ENCODE measurements at regions not wholly inside any gene's neighbourhood (a gene's known extent, or its start where the extent isn't known, plus 50 kb on each side); places are given as distances from the start of the nearest gene placed in this dataset.
A peak's percentile ranks its signal among the peaks of the same experiment; 100 is the strongest.

DNA sequence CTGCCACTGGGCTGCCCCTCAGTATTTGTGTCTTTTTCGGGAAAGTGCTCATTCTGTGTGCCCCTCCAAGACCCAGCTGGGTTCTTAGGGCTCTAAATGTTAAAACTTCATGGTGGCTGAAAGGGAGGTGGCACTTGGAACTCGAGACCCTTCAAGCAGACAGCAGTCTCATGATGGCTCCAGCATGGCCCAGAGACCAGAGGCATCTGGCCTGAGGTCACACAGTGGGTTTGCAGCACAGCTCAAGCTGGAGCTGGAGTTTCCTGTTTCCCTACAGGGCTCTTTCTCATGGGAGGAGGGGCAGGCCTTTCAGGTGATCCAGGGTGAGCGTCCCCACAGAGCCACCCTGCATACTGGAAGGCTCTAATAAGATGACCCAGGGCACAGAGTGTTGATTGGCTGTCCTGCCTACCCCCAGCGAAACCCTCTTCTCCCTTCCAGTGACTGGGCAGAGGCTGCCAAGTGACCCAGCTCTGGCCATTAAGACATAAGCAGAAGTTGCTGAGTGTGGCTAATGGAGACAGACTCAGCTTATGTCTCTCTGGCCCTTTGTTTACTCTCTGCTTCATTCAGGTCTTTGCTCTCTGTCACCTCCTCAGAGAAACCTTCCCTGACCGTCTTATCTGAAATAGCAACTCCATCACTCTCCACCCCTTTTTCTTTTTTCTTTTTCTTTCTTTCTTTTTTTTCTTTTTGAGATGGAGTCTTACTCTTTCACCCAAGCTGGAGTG, 166.6 kb upstream of the SMAD3 start:
- Histone ChIP-seq H3K14ac (ENCODE audit: low read length in 2 of 2) (no peak overlapping the region), H2AFZ (ENCODE audit: low read depth, low read length) (no peak overlapping the region), H4K91ac (ENCODE audit: low read length) (no peak overlapping the region), H3K9ac (ENCODE audit: low read length) (no peak overlapping the region), H4K8ac (ENCODE audit: low read length) (peak overlapping the region; percentile 13), H2AK5ac (ENCODE audit: low read length, severe bottlenecking) (no peak overlapping the region), H3K27me3 (ENCODE audit: control insufficient read depth in 1 of 2, insufficient read depth in 1 of 2, low read length in 2 of 2) (no peaks in the 10 kb centered on the region), H2BK5ac (ENCODE audit: low read depth, low read length, poor library complexity, severe bottlenecking) (no peak overlapping the region), H2BK120ac (ENCODE audit: low read depth, low read length) (no peak overlapping the region), H3K4ac (ENCODE audit: low read depth in 1 of 2, low read length in 2 of 2) (no peak overlapping the region), H3K36me3 (ENCODE audit: control insufficient read depth in 1 of 2, insufficient read depth in 2 of 2, low read depth in 1 of 2, low read length in 2 of 2) (peaks cover 3 to 14% of the 10 kb centered on the region in 2 experiments), H2BK12ac (ENCODE audit: low read length in 2 of 2) (no peak overlapping the region), H3K4me1 (ENCODE audit: control insufficient read depth, insufficient read depth, low read depth, low read length) (no peaks in the 10 kb centered on the region), H2BK15ac (ENCODE audit: low read depth, poor library complexity, severe bottlenecking) (no peak overlapping the region), H3K23ac (ENCODE audit: low read length in 2 of 2) (no peak overlapping the region), H3K79me1 (replicated peaks; ENCODE audit: low read length, poor library complexity, severe bottlenecking) (no peaks in the 10 kb centered on the region), H3K9me3 (ENCODE audit: control insufficient read depth, low read length) (no peaks in the 10 kb centered on the region), H3K18ac (ENCODE audit: low read depth in 1 of 2, low read length in 2 of 2) (no peak overlapping the region), H3K27ac (ENCODE audit: low read length, poor library complexity, severe bottlenecking) (no peak overlapping the region), H3K4me2 (ENCODE audit: low read length, poor library complexity, severe bottlenecking) (no peak overlapping the region), H3K4me3 (ENCODE audit: insufficient read depth in 1 of 2, low read depth in 1 of 2, low read length in 2 of 2) (no peak overlapping the region)
- WGBS: 80% methylated on average over 5 of the region's 5 CpGs
- no peak for DNase-seq

DNA sequence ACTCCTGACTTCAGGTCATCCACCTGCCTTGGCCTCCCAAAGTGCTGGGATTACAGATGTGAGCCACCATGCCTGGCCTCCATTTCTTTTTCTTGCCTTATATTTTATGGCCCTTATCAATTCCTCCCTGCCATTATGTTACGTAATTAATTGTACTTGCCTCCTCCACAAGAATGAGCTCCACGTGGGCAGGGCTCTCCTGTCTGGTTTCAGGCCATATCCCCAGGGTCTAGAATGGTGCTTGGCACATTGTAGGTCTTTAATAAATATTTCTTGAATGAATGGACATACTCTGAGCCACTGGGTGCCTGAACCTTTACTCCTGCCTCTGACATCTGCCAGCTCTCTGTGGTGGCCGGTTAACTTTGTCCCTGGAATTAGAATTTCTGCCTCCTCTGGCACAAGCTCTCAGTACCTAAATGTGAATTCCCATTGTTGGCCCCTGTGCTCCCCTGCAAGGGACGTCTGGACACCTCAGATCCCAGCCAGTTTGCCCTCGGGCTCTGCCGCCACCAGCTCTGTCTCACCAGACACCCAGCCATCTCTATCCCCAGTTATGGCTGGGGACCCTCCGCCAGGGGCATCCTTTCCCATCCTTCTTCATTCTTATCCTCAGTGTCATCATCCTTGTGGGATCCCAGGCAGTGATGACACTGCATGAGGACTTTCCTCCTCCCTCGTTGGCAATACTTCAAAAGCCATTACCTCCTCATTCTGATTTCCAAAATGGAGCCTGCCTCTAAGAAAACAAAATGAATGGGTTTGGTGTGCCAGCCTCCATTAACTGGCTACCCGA, 165.6 kb upstream of the SMAD3 start:
- H4K91ac ChIP-seq (ENCODE audit: low read length): no peak overlapping the region
- no peak overlapping the region for H3K4me2 ChIP-seq (ENCODE audit: low read length, poor library complexity, severe bottlenecking)
- H2BK12ac ChIP-seq (ENCODE audit: low read length in 2 of 2): no peak overlapping the region
- 92% methylated on average over 9 of the region's 9 CpGs for WGBS
- H3K27me3 ChIP-seq (ENCODE audit: control insufficient read depth in 1 of 2, insufficient read depth in 1 of 2, low read length in 2 of 2): no peaks in the 10 kb centered on the region
- H3K79me1 ChIP-seq (replicated peaks; ENCODE audit: low read length, poor library complexity, severe bottlenecking): no peaks in the 10 kb centered on the region
- H2BK120ac ChIP-seq (ENCODE audit: low read depth, low read length): no peak overlapping the region
- no peak overlapping the region for H3K18ac ChIP-seq (ENCODE audit: low read depth in 1 of 2, low read length in 2 of 2)
- no peak overlapping the region for H4K8ac ChIP-seq (ENCODE audit: low read length)
- H2AFZ ChIP-seq (ENCODE audit: low read depth, low read length): no peak overlapping the region
- no peak for DNase-seq
- H3K4me3 ChIP-seq (ENCODE audit: insufficient read depth in 1 of 2, low read depth in 1 of 2, low read length in 2 of 2): no peak overlapping the region
- no peak overlapping the region for H3K9ac ChIP-seq (ENCODE audit: low read length)
- peaks cover 3 to 15% of the 10 kb centered on the region in 2 experiments for H3K36me3 ChIP-seq (ENCODE audit: control insufficient read depth in 1 of 2, insufficient read depth in 2 of 2, low read depth in 1 of 2, low read length in 2 of 2)
- no peak overlapping the region for H3K4ac ChIP-seq (ENCODE audit: low read depth in 1 of 2, low read length in 2 of 2)
- no peak overlapping the region for H2BK5ac ChIP-seq (ENCODE audit: low read depth, low read length, poor library complexity, severe bottlenecking)
- H2BK15ac ChIP-seq (ENCODE audit: low read depth, poor library complexity, severe bottlenecking): no peak overlapping the region
- H3K14ac ChIP-seq (ENCODE audit: low read length in 2 of 2): peak overlapping the region in 1 of 2 experiments; percentile 11
- H3K23ac ChIP-seq (ENCODE audit: low read length in 2 of 2): no peak overlapping the region
- no peak overlapping the region for H2AK5ac ChIP-seq (ENCODE audit: low read length, severe bottlenecking)
- no peak overlapping the region for H3K27ac ChIP-seq (ENCODE audit: low read length, poor library complexity, severe bottlenecking)
- no peaks in the 10 kb centered on the region for H3K9me3 ChIP-seq (ENCODE audit: control insufficient read depth, low read length)
- H3K4me1 ChIP-seq (ENCODE audit: control insufficient read depth, insufficient read depth, low read depth, low read length): no peaks in the 10 kb centered on the region

DNA sequence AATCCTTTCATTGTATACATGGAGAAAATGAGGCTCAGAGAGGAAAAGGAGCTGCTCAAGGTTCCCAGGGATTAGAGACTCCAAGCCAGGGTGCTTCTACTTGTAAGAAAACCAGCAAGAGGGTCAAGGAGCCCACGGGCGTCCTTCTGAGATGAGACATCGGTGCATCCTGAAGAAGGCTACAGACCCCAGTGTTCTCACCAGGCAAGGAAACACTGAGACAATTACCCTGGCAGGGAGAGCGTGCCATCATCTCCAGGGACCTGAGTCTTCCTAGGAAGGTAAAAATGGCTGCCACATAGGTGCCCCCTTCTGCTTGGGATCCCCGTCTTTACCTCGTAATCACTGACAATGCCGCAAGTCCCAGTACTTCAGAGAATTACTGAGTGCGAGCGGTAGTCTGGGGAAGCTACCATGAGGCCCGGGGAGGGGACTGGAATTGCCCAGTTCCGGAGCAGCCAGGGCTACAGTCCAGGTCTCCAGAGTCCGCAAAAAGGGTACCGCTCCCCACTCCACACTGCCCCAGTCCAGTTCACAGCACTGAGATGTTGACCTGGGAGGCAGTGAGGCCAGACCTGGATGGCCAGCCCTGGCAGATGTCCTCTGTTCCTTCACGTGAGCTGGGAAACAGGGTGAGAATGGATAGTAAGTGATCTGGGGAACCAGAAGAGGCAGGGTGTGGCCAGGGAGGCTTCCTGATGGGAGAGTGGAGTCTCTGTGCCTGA, 164.7 kb upstream of the SMAD3 start:
- H3K79me1 ChIP-seq (replicated peaks; ENCODE audit: low read length, poor library complexity, severe bottlenecking): no peaks in the 10 kb centered on the region
- peak overlapping the region in 1 of 2 experiments; percentile 75 for H3K18ac ChIP-seq (ENCODE audit: low read depth in 1 of 2, low read length in 2 of 2)
- peak overlapping the region; percentile 2 for H4K8ac ChIP-seq (ENCODE audit: low read length)
- no peak overlapping the region for H3K4ac ChIP-seq (ENCODE audit: low read depth in 1 of 2, low read length in 2 of 2)
- peaks cover 1% of the 10 kb centered on the region for H3K9me3 ChIP-seq (ENCODE audit: control insufficient read depth, low read length)
- peak overlapping the region in 1 of 2 experiments; percentile 64 for H3K14ac ChIP-seq (ENCODE audit: low read length in 2 of 2)
- H3K4me1 ChIP-seq (ENCODE audit: control insufficient read depth, insufficient read depth, low read depth, low read length): no peaks in the 10 kb centered on the region
- H3K23ac ChIP-seq (ENCODE audit: low read length in 2 of 2): no peak overlapping the region
- WGBS: 90% methylated on average over 14 of the region's 14 CpGs
- H2AK5ac ChIP-seq (ENCODE audit: low read length, severe bottlenecking): peak overlapping the region; percentile 63
- peak overlapping the region; percentile 88 for H4K91ac ChIP-seq (ENCODE audit: low read length)
- no peak overlapping the region for H2BK5ac ChIP-seq (ENCODE audit: low read depth, low read length, poor library complexity, severe bottlenecking)
- H2BK12ac ChIP-seq (ENCODE audit: low read length in 2 of 2): no peak overlapping the region
- H3K4me2 ChIP-seq (ENCODE audit: low read length, poor library complexity, severe bottlenecking): no peak overlapping the region
- H3K36me3 ChIP-seq (ENCODE audit: control insufficient read depth in 1 of 2, insufficient read depth in 2 of 2, low read depth in 1 of 2, low read length in 2 of 2): peaks cover 3 to 25% of the 10 kb centered on the region in 2 experiments
- no peak overlapping the region for H3K27ac ChIP-seq (ENCODE audit: low read length, poor library complexity, severe bottlenecking)
- H3K4me3 ChIP-seq (ENCODE audit: insufficient read depth in 1 of 2, low read depth in 1 of 2, low read length in 2 of 2): peak overlapping the region in 1 of 2 experiments; percentile 1
- H3K9ac ChIP-seq (ENCODE audit: low read length): peak overlapping the region; percentile 20
- no peaks in the 10 kb centered on the region for H3K27me3 ChIP-seq (ENCODE audit: control insufficient read depth in 1 of 2, insufficient read depth in 1 of 2, low read length in 2 of 2)
- no peak for DNase-seq
- no peak overlapping the region for H2AFZ ChIP-seq (ENCODE audit: low read depth, low read length)
- no peak overlapping the region for H2BK120ac ChIP-seq (ENCODE audit: low read depth, low read length)
- H2BK15ac ChIP-seq (ENCODE audit: low read depth, poor library complexity, severe bottlenecking): no peak overlapping the region

All from mesenchymal stem cell (in vitro differentiated cells and primary cell).